ENCODE measurements at regions not wholly inside any gene's neighbourhood (a gene's known extent, or its start where the extent isn't known, plus 50 kb on each side); places are given as distances from the start of the nearest gene placed in this dataset.

GRCh38 chr4:188197566-188197965, 58.3 kb downstream of the TRIML1 start:
- Histone ChIP-seq H3K27ac (no peak overlapping the region), H3K4me3 (no peak overlapping the region), H3K4me1 (replicated peaks in 1 of 2) (no peaks in the 10 kb centered on the region)
- 43 to 100% (median 100%) methylated on average over 1 to 3 of the region's 9 CpGs; no CpG with 5 or more reads in 7 of the 10 experiments for WGBS, 10 experiments
- in situ Hi-C loops (cut with MboI; ENCODE audit: low pct_unique_long_range_greater_than_20kb in 2 of 9, low sequenced_read_pairs in 9 of 9, unreplicated experiment in 9 of 9) = no loop called here
- ATAC-seq (replicated peaks in 6 of 8) = no peak

- Histone ChIP-seq H3K4me3 (no peak overlapping the region), H3K4me1 (replicated peaks in 1 of 2) (no peaks in the 10 kb centered on the region), H3K27ac (no peak overlapping the region)
- no peak for ATAC-seq (replicated peaks in 6 of 8)
- WGBS, 10 experiments = 5 to 100% (median 62%) methylated on average over 2 to 10 of the region's 11 CpGs
- in situ Hi-C loops (cut with MboI; ENCODE audit: low pct_unique_long_range_greater_than_20kb in 2 of 9, low sequenced_read_pairs in 9 of 9, unreplicated experiment in 9 of 9) = no loop called here
Observed at GRCh38 chr4:188198982-188199792, 59.9 kb downstream of the TRIML1 start.

GRCh38 chr4:188201851-188202250, 62.6 kb downstream of the TRIML1 start:
- in situ Hi-C loops (cut with MboI; ENCODE audit: low pct_unique_long_range_greater_than_20kb in 2 of 9, low sequenced_read_pairs in 9 of 9, unreplicated experiment in 9 of 9) = no loop called here
- ATAC-seq (replicated peaks in 6 of 8) = no peak
- H3K27ac ChIP-seq = no peak overlapping the region
- no peak overlapping the region for H3K4me3 ChIP-seq
- 26 to 100% (median 72%) methylated on average over 1 to 3 of the region's 3 CpGs for WGBS, 10 experiments
- H3K4me1 ChIP-seq (replicated peaks in 1 of 2) = no peaks in the 10 kb centered on the region

GRCh38 chr4:188206783-188207182, 67.5 kb downstream of the TRIML1 start:
- H3K4me3 ChIP-seq = no peak overlapping the region
- in situ Hi-C loops (cut with MboI; ENCODE audit: low pct_unique_long_range_greater_than_20kb in 2 of 9, low sequenced_read_pairs in 9 of 9, unreplicated experiment in 9 of 9) = no loop called here
- H3K4me1 ChIP-seq (replicated peaks in 1 of 2) = no peaks in the 10 kb centered on the region
- H3K27ac ChIP-seq = no peak overlapping the region
- WGBS, 10 experiments = 0 to 100% (median 50%) methylated on average over 1 to 3 of the region's 3 CpGs; no CpG with 5 or more reads in 1 of the 10 experiments
- ATAC-seq (replicated peaks in 6 of 8) = no peak

- 17 to 100% (median 86%) methylated on average over 3 to 5 of the region's 5 CpGs; no CpG with 5 or more reads in 1 of the 10 experiments for WGBS, 10 experiments
- in situ Hi-C loops (cut with MboI; ENCODE audit: low pct_unique_long_range_greater_than_20kb in 2 of 9, low sequenced_read_pairs in 9 of 9, unreplicated experiment in 9 of 9) = no loop called here
- Histone ChIP-seq H3K27ac (no peak overlapping the region), H3K4me1 (replicated peaks in 1 of 2) (no peaks in the 10 kb centered on the region), H3K4me3 (no peak overlapping the region)
- no peak for ATAC-seq (replicated peaks in 6 of 8)
Observed at GRCh38 chr4:188214861-188215260, 75.6 kb downstream of the TRIML1 start.

GRCh38 chr4:188218392-188218791, 79.2 kb downstream of the TRIML1 start:
- peak in 2 of 8 experiments; percentile 25 to 29 for ATAC-seq (replicated peaks in 6 of 8)
- WGBS, 10 experiments = 19 to 97% (median 90%) methylated on average over 4 to 10 of the region's 28 CpGs; no CpG with 5 or more reads in 5 of the 10 experiments
- Histone ChIP-seq H3K27ac (no peak overlapping the region), H3K4me3 (no peak overlapping the region), H3K4me1 (replicated peaks in 1 of 2) (no peaks in the 10 kb centered on the region)
- in situ Hi-C loops (cut with MboI; ENCODE audit: low pct_unique_long_range_greater_than_20kb in 2 of 9, low sequenced_read_pairs in 9 of 9, unreplicated experiment in 9 of 9) = no loop called here

- 4 to 100% (median 84%) methylated on average over 1 to 4 of the region's 4 CpGs for WGBS, 10 experiments
- Histone ChIP-seq H3K4me3 (no peak overlapping the region), H3K4me1 (replicated peaks in 1 of 2) (no peaks in the 10 kb centered on the region), H3K27ac (no peak overlapping the region)
- in situ Hi-C loops (cut with MboI; ENCODE audit: low pct_unique_long_range_greater_than_20kb in 2 of 9, low sequenced_read_pairs in 9 of 9, unreplicated experiment in 9 of 9) = no loop called here
- ATAC-seq (replicated peaks in 6 of 8) = no peak
Observed at GRCh38 chr4:188220006-188220405, 80.8 kb downstream of the TRIML1 start.

GRCh38 chr4:188221090-188221489, 81.8 kb downstream of the TRIML1 start:
- Histone ChIP-seq H3K4me3 (no peak overlapping the region), H3K4me1 (replicated peaks in 1 of 2) (no peaks in the 10 kb centered on the region), H3K27ac (no peak overlapping the region)
- in situ Hi-C loops (cut with MboI; ENCODE audit: low pct_unique_long_range_greater_than_20kb in 2 of 9, low sequenced_read_pairs in 9 of 9, unreplicated experiment in 9 of 9) = no loop called here
- 29 to 100% (median 80%) methylated on average over 1 to 2 of the region's 2 CpGs; no CpG with 5 or more reads in 2 of the 10 experiments for WGBS, 10 experiments
- no peak for ATAC-seq (replicated peaks in 6 of 8)

- WGBS, 10 experiments = 0 to 100% (median 80%) methylated on average over 1 of the region's 1 CpG; no CpG with 5 or more reads in 1 of the 10 experiments
- Histone ChIP-seq H3K27ac (no peak overlapping the region), H3K4me3 (no peak overlapping the region), H3K4me1 (replicated peaks in 1 of 2) (no peaks in the 10 kb centered on the region)
- no peak for ATAC-seq (replicated peaks in 6 of 8)
- in situ Hi-C loops (cut with MboI; ENCODE audit: low pct_unique_long_range_greater_than_20kb in 2 of 9, low sequenced_read_pairs in 9 of 9, unreplicated experiment in 9 of 9) = no loop called here
Observed at GRCh38 chr4:188228279-188228678, 89.0 kb downstream of the TRIML1 start.

- no peaks in the 10 kb centered on the region for H3K4me1 ChIP-seq (replicated peaks in 1 of 2)
- H3K27ac ChIP-seq = no peak overlapping the region
- H3K4me3 ChIP-seq = no peak overlapping the region
- peak in 1 of 8 experiments; percentile 93 for ATAC-seq (replicated peaks in 6 of 8)
- in situ Hi-C loops (cut with MboI; ENCODE audit: low pct_unique_long_range_greater_than_20kb in 2 of 9, low sequenced_read_pairs in 9 of 9, unreplicated experiment in 9 of 9) = no loop called here
- 3 to 100% (median 74%) methylated on average over 1 to 6 of the region's 6 CpGs; no CpG with 5 or more reads in 2 of the 10 experiments for WGBS, 10 experiments
Observed at GRCh38 chr4:188232428-188232827, 93.2 kb downstream of the TRIML1 start.

GRCh38 chr4:188242041-188242440, 102.8 kb downstream of the TRIML1 start:
- WGBS, 10 experiments = 0 to 75% (median 28%) methylated on average over 1 to 2 of the region's 2 CpGs; no CpG with 5 or more reads in 4 of the 10 experiments
- in situ Hi-C loops (cut with MboI; ENCODE audit: low pct_unique_long_range_greater_than_20kb in 2 of 9, low sequenced_read_pairs in 9 of 9, unreplicated experiment in 9 of 9) = no loop called here
- ATAC-seq (replicated peaks in 6 of 8) = no peak
- Histone ChIP-seq H3K4me1 (replicated peaks in 1 of 2) (no peaks in the 10 kb centered on the region), H3K27ac (no peak overlapping the region), H3K4me3 (no peak overlapping the region)

- in situ Hi-C loops (cut with MboI; ENCODE audit: low pct_unique_long_range_greater_than_20kb in 2 of 9, low sequenced_read_pairs in 9 of 9, unreplicated experiment in 9 of 9) = no loop called here
- WGBS, 10 experiments = 0 to 80% (median 49%) methylated on average over 1 to 5 of the region's 6 CpGs; no CpG with 5 or more reads in 4 of the 10 experiments
- Histone ChIP-seq H3K4me3 (no peak overlapping the region), H3K4me1 (replicated peaks in 1 of 2) (no peaks in the 10 kb centered on the region), H3K27ac (no peak overlapping the region)
- no peak for ATAC-seq (replicated peaks in 6 of 8)
Observed at GRCh38 chr4:188245651-188246050, 106.4 kb downstream of the TRIML1 start.

- WGBS, 10 experiments = 11 to 92% (median 74%) methylated on average over 2 to 8 of the region's 8 CpGs; no CpG with 5 or more reads in 3 of the 10 experiments
- in situ Hi-C loops (cut with MboI; ENCODE audit: low pct_unique_long_range_greater_than_20kb in 2 of 9, low sequenced_read_pairs in 9 of 9, unreplicated experiment in 9 of 9) = no loop called here
- Histone ChIP-seq H3K4me3 (no peak overlapping the region), H3K27ac (no peak overlapping the region), H3K4me1 (replicated peaks in 1 of 2) (no peaks in the 10 kb centered on the region)
- ATAC-seq (replicated peaks in 6 of 8) = no peak
Observed at GRCh38 chr4:188246488-188246887, 107.2 kb downstream of the TRIML1 start.

GRCh38 chr4:188254211-188254610, 115.0 kb downstream of the TRIML1 start:
- in situ Hi-C loops (cut with MboI; ENCODE audit: low pct_unique_long_range_greater_than_20kb in 2 of 9, low sequenced_read_pairs in 9 of 9, unreplicated experiment in 9 of 9) = no loop called here
- WGBS, 10 experiments = 0 to 83% (median 67%) methylated on average over 2 to 6 of the region's 7 CpGs; no CpG with 5 or more reads in 6 of the 10 experiments
- Histone ChIP-seq H3K27ac (no peak overlapping the region), H3K4me3 (no peak overlapping the region), H3K4me1 (replicated peaks in 1 of 2) (peaks cover 0 to 9% of the 10 kb centered on the region in 2 donors)
- ATAC-seq (replicated peaks in 6 of 8) = no peak

Data from motor neuron (in vitro differentiated cells).